ENCODE measurements at regions not wholly inside any gene's neighbourhood (a gene's known extent, or its start where the extent isn't known, plus 50 kb on each side); places are given as distances from the start of the nearest gene placed in this dataset.
"Not testable (repeated sequence)": the region's sequence is repeated elsewhere in the genome, so short reads cannot be mapped to it uniquely, and the experiment has no call there.

- Histone ChIP-seq H3K27ac (no peak overlapping the region), H3K27me3 (no peaks in the 10 kb centered on the region), H3K4me1 (no peaks in the 10 kb centered on the region), H3K4me3 (no peak overlapping the region), H3K9me3 (no peaks in the 10 kb centered on the region), H3K36me3 (no peaks in the 10 kb centered on the region)
- DNase-seq = no peak
- no peak for TF ChIP-seq POLR2A (IDR thresholded peaks at IDR 0.05)
- no peak for TF ChIP-seq CTCF (IDR thresholded peaks at IDR 0.05)
These were observed 540.3 kb upstream of the CADM1 start for GRCh38 chr11:116044520-116044919.

GRCh38 chr11:116043857-116044256 lies 539.6 kb upstream of the CADM1 start:
- Histone ChIP-seq H3K4me3 (no peak overlapping the region), H3K36me3 (no peaks in the 10 kb centered on the region), H3K9me3 (no peaks in the 10 kb centered on the region), H3K27me3 (no peaks in the 10 kb centered on the region), H3K27ac (no peak overlapping the region), H3K4me1 (no peaks in the 10 kb centered on the region)
- TF ChIP-seq POLR2A (IDR thresholded peaks at IDR 0.05) (no peak), CTCF (IDR thresholded peaks at IDR 0.05) (no peak)
- no peak for DNase-seq

- H3K9me3 ChIP-seq, H3K27ac ChIP-seq, H3K4me1 ChIP-seq, H3K27me3 ChIP-seq, H3K4me3 ChIP-seq, DNase-seq, H3K36me3 ChIP-seq: not testable (repeated sequence)
These were observed 538.8 kb upstream of the CADM1 start for GRCh38 chr11:116043059-116043458.

- Histone ChIP-seq H3K9me3 (no peaks in the 10 kb centered on the region), H3K4me1 (no peaks in the 10 kb centered on the region), H3K27me3 (no peaks in the 10 kb centered on the region), H3K27ac (no peak overlapping the region), H3K4me3 (no peak overlapping the region), H3K36me3 (no peaks in the 10 kb centered on the region)
- DNase-seq = no peak
- TF ChIP-seq POLR2A (IDR thresholded peaks at IDR 0.05) (no peak), CTCF (IDR thresholded peaks at IDR 0.05) (no peak)
These were observed 537.9 kb upstream of the CADM1 start for GRCh38 chr11:116042146-116042545.

GRCh38 chr11:116037861-116038260 lies 533.6 kb upstream of the CADM1 start:
- Histone ChIP-seq H3K27ac (no peak overlapping the region), H3K36me3 (no peaks in the 10 kb centered on the region), H3K4me3 (no peak overlapping the region), H3K27me3 (no peaks in the 10 kb centered on the region), H3K4me1 (no peaks in the 10 kb centered on the region), H3K9me3 (no peaks in the 10 kb centered on the region)
- no peak for DNase-seq
- TF ChIP-seq CTCF (IDR thresholded peaks at IDR 0.05) = no peak

GRCh38 chr11:116035977-116036376 lies 531.8 kb upstream of the CADM1 start:
- Histone ChIP-seq H3K4me3 (no peak overlapping the region), H3K27ac (no peak overlapping the region), H3K27me3 (no peaks in the 10 kb centered on the region), H3K9me3 (no peaks in the 10 kb centered on the region), H3K4me1 (no peaks in the 10 kb centered on the region), H3K36me3 (no peaks in the 10 kb centered on the region)
- no peak for DNase-seq
- TF ChIP-seq CTCF (IDR thresholded peaks at IDR 0.05) = no peak
- TF ChIP-seq POLR2A (IDR thresholded peaks at IDR 0.05) = no peak
